ENCODE measurements at regions not wholly inside any gene's neighbourhood (a gene's known extent, or its start where the extent isn't known, plus 50 kb on each side); places are given as distances from the start of the nearest gene placed in this dataset.
A peak's percentile ranks its signal among the peaks of the same experiment; 100 is the strongest.

DNA sequence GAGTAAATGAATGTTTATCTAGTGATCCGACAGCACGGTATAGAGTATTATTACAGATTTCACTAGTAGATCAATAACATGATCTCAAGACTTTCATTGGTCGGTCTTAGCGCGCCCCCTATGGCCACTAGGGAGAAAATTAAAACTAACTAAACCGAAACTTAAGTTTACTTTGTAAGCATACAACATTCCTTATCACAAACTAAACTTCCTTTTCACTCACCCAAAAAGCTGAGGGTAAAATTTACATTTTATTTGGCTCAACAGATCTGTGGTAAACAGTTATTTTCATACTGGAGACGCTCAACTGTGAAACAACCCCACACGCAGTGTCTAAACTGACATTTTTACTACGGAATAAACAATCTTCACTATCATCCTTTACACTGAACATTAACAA is 215.6 kb upstream of the MAP2 start:
- TF ChIP-seq, protein P1, sequence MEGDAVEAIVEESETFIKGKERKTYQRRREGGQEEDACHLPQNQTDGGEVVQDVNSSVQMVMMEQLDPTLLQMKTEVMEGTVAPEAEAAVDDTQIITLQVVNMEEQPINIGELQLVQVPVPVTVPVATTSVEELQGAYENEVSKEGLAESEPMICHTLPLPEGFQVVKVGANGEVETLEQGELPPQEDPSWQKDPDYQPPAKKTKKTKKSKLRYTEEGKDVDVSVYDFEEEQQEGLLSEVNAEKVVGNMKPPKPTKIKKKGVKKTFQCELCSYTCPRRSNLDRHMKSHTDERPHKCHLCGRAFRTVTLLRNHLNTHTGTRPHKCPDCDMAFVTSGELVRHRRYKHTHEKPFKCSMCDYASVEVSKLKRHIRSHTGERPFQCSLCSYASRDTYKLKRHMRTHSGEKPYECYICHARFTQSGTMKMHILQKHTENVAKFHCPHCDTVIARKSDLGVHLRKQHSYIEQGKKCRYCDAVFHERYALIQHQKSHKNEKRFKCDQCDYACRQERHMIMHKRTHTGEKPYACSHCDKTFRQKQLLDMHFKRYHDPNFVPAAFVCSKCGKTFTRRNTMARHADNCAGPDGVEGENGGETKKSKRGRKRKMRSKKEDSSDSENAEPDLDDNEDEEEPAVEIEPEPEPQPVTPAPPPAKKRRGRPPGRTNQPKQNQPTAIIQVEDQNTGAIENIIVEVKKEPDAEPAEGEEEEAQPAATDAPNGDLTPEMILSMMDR (conservative IDR thresholded peaks at IDR 0.05 in 1 of 2, IDR thresholded peaks at IDR 0.05 in 1 of 2; ENCODE audit: low read depth in 1 of 2, low read length in 2 of 2) = peak; percentile 25 to 31
- TF ChIP-seq EZH2 (IDR thresholded peaks at IDR 0.05; ENCODE audit: low read length, missing control alignments) = no peak
